ENCODE measurements at regions not wholly inside any gene's neighbourhood (a gene's known extent, or its start where the extent isn't known, plus 50 kb on each side); places are given as distances from the start of the nearest gene placed in this dataset.

DNA sequence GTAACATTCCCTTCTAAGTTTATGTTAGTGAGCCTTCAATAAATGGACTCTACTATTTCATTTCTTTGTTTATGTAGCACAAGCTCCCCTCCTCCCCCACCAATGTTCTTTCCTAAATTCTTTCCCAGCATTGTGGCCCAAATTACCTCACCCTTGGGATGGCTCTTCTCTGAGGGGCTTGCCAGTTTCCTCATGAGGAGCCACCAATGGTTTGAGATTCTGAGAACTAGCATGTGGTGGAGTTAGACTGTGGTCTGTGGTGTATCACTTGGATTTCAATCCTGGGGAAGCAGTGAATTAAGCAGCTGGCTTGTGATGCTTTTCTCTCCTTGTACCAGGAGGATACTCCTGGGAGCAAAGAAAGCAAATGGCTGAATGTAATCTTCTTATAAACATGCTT lies 50.0 kb upstream of the NPHP3 start:
- no peak for TF ChIP-seq POLR2A (IDR thresholded peaks at IDR 0.05)
- TF ChIP-seq, protein P1, sequence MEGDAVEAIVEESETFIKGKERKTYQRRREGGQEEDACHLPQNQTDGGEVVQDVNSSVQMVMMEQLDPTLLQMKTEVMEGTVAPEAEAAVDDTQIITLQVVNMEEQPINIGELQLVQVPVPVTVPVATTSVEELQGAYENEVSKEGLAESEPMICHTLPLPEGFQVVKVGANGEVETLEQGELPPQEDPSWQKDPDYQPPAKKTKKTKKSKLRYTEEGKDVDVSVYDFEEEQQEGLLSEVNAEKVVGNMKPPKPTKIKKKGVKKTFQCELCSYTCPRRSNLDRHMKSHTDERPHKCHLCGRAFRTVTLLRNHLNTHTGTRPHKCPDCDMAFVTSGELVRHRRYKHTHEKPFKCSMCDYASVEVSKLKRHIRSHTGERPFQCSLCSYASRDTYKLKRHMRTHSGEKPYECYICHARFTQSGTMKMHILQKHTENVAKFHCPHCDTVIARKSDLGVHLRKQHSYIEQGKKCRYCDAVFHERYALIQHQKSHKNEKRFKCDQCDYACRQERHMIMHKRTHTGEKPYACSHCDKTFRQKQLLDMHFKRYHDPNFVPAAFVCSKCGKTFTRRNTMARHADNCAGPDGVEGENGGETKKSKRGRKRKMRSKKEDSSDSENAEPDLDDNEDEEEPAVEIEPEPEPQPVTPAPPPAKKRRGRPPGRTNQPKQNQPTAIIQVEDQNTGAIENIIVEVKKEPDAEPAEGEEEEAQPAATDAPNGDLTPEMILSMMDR (IDR thresholded peaks at IDR 0.05 in 4 of 5, conservative IDR thresholded peaks at IDR 0.05 in 1 of 5), result no peak
